NCI-H345 (cell line): ENCODE measurements at regions not wholly inside any gene's neighbourhood (a gene's known extent, or its start where the extent isn't known, plus 50 kb on each side); places are given as distances from the start of the nearest gene placed in this dataset.

Source experiments
- DNase-seq: peaks from one replicate; lab custom pipeline; 2025; lab: John Stamatoyannopoulos, UW

- no peak for DNase-seq
These were observed 220.8 kb upstream of the ZP4 start for GRCh38 chr1:238111516-238111915.

DNA sequence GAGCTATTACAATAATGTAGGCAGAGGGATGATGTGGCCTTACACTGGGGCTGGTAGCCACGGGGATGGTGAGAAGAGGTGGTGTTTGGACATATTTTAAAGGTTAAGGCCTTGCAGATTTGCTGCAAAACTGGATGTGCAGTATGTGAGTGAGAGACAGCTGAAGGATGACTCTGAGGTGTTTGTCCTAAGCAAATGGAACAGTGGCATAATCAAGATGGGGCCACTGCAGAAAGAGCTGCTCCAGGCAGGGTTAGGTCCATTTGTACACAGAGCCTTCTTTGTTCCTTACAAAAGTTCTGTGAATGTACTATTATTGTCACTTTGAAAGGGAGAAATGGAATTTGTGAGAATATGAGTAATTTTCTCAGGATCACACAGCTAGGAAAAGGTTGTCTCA is 220.4 kb upstream of the ZP4 start:
- DNase-seq = no peak

GRCh38 chr1:238108417-238108816 is 217.7 kb upstream of the ZP4 start:
- no peak for DNase-seq

GRCh38 chr1:238107322-238107721 is 216.6 kb upstream of the ZP4 start:
- DNase-seq = no peak

GRCh38 chr1:238104752-238105151 is 214.0 kb upstream of the ZP4 start:
- DNase-seq = no peak

DNA sequence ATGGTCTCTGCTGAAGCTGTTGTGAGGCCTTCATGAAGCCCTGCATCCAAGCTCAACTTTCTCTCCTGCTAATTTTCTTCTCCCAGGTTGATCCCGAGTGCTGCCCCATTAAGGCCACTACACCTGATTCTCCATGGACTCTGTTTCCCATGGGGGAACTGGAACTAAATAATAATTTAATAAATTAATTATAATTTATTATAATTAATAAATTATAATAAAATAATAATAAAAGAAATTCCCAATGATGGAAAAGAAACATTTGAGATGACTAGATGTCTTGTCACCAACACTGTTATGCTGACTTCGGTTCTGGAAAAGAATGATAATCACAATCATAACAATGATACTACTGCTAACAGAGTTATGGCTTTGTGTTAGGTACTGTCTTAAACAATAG is 211.2 kb upstream of the ZP4 start:
- no peak for DNase-seq

- DNase-seq = no peak
These were observed 209.1 kb upstream of the ZP4 start for GRCh38 chr1:238099871-238100270.

DNA sequence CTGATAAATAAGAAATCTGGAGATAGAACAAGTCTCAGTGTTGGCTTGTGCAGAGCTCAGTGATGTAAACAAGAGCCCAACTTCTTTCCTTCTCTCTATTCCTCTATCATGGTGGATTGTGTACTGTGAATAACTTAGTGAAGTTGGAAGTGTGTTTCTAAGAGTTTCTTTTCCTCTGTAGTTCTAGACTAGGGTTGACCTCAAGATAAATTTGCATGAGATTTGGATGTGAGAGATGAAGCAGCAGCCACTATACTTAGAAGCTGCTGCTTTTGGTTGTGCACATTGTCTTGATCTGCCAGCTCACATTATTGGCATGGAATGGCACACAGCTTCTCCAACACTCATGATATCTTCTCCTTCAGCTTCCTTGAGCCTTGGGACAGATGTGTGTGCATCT is 198.9 kb upstream of the ZP4 start:
- DNase-seq = no peak

DNA sequence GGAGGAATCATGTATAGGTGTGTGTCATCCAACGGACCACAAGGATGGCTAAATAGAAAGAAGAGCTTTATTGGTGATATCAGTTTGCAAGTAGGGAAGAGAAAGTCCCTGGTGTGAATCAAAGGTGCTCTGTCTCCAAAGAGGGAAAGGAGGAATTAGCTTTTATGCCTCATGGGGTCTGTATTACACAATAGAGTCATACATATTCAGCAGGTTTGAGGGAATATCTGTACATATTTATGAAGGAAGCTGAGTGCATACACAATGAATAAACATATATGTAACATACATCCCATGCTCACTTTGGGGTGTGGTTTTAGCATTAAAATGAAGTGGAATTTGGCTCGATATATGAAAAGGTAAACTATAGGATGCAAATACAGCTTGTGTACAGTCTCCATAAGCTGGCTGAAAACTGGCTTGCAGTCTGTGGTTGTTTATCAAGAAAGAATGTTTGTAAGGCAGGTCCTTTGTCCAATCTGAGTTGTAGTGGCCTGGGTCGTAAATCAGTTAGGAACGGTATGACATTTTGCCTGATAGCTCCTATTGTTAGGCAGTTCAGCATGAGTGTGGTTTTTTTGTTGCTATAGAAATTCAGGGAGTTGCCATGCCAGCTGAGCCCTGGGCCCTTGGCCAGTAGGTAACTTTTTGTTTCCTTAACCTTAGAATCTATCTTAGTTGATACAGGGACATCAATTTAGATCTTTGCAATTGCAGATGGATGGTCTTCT is 198.0 kb upstream of the ZP4 start:
- DNase-seq = no peak

DNA sequence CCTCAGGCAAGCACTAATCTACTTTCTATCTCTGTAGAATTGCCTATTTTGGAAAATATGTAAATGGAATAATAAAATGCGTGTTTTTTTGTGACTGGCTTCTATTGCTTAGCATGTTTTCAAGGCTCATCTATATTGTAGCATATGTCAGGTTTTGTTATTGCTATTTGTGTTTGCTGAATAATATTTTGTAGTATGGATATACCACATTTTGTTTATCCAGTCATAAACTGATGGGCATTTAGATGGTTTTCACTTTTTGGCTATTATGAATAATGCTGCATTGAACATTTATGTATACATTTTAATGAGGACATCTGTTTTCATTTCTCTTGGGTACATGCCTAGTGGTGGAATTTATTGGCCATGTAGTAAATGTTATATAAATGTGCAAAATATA is 183.3 kb upstream of the ZP4 start:
- DNase-seq = no peak

- no peak for DNase-seq
These were observed 180.3 kb upstream of the ZP4 start for GRCh38 chr1:238071061-238071460.

- DNase-seq = no peak
These were observed 172.7 kb upstream of the ZP4 start for GRCh38 chr1:238063454-238063853.

- DNase-seq = no peak
These were observed 171.4 kb upstream of the ZP4 start for GRCh38 chr1:238061967-238062613.

DNA sequence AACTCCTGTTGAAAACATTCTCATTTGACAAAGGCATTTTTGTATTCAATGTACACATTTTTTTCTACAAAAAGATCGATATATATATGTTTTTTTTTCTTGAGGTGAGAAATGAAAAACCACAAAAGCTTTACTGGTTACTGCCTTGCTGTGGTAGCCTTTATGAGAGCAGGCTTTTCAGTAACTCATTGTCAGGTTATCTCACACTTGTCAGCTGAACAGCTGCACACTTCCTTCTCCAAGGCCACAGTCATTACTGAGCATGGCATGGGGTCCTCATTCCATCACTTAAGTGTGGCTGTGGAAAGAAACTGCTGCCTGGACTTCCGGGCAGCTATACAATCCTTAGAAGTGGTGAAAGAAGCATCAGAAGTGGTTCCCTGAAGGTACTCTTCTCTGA is 169.3 kb upstream of the ZP4 start:
- DNase-seq = no peak

DNA sequence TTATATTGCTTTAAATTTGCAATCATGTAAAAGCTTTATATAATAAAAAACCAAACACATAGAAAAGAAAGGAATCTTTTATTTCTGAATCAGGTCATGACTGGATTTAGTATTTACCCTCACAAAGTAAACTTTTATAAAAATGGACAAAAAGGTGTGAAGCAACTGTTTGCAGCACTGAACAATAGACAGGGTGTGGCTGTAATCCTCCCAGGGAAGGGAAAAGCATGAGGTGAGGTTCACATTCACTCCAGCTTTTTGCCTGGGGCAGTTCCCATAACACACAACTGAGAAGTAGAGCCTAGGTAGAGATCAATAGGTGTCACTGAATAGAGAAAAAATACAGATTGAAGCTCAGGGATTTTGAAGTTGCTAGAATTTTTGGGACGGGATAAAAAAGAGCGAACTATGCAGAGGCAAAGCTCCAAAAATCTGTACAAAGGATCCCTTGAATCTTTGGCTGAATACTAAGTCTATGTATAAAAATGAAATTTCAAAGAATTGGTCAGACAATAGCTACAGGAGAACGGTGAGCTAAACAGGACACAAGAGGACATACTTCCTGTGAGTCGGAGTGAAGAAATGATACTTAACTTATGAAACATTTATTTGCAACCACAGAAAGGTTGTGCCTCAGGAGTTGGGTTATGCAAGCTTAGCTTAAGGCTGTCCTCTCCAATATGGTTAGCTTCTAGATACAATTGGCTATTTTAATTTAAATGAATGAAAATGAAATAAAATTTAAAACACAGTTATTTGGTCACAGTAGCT is 162.0 kb upstream of the ZP4 start:
- peak; percentile 4 for DNase-seq

GRCh38 chr1:238029126-238029525 is 138.4 kb upstream of the ZP4 start:
- DNase-seq = no peak

DNA sequence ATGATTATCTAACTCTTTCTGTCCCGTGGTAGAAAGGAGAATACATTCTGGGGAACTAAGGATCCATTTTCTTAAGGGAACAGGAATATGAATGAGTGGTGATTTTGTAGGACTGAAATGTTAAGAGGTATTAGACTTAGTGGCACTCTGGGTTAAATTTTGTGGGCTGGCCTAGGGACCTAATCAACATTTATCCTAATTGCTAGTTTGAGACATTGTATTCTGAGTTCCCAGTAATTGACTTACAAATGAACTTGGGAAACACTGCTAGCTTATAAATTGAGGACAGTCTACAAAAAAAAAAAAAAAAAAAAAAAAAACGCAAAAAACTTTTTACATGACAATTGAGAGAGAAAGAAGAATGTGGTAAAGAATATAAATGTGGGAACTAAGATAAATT is 136.6 kb upstream of the ZP4 start:
- DNase-seq = no peak

DNA sequence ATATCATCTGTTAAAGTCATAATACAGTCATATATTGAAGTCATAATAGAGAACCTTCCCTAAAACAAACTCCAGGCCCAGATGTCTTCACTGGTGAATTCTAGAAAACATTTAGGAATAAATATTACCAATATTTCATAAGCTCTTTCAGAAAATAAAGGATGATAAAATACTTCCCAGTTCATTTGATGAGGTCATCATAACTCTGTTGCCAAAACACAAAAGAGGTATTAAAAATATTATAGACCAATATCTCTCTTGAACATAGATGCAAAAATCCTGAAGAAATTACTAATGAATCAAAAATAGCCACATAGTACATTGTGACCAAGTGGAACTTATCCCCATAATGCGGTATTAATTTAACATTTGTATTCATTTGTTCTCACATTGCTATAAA is 132.4 kb upstream of the ZP4 start:
- DNase-seq = no peak

DNA sequence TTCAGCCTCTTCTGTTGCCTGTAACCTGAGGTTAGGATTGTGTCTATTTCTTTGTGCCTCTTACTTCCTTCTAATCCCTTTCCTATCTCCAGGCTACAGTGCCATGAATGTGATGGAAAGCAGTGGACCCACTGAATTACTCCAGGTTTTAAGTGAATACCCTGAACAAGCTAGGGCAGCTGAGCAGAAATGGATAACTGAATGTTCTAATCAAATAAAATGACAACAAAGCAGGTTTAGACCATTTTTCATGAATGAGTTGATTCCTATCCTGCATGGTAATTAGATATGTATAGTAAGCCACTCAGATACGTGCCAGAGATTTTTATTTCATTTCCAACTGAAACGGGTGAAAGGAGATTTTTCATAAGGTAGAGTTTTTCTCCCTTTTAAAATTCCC is 127.5 kb upstream of the ZP4 start:
- DNase-seq = no peak

- no peak for DNase-seq
These were observed 116.1 kb upstream of the ZP4 start for GRCh38 chr1:238006779-238007178.

- no peak for DNase-seq
These were observed 114.4 kb upstream of the ZP4 start for GRCh38 chr1:238005116-238005515.

GRCh38 chr1:238001818-238002217 is 111.1 kb upstream of the ZP4 start:
- no peak for DNase-seq

DNA sequence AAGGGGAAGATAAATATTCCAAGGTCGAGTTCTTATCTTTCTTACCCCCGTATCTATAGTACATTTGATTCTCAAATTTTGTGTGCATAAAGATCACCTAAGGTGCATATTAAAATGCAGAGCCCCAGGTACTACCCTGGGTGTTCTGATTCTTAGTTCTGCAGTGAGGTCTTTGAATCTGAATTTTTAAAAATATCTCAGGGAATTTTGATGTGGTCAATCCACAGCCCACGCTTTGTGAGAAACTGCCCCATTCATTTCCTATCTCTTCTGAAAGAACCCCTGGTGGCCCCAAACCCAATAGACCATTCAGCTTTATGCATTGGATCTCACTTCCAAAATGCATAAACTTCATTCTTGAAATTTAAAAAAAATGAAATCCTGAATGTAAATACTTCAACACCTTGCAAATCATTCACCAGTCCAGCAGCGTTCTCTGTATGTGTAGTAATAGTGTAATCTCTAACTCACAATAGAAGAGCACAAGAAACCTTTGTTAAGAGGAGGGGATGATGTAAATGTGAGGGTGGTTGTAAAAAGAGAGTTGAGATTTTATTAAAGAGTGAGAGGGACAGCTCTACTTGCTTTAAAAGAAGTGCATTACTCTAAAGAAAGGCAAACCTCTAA is 108.8 kb upstream of the ZP4 start:
- DNase-seq = no peak
